ENCODE measurements at regions not wholly inside any gene's neighbourhood (a gene's known extent, or its start where the extent isn't known, plus 50 kb on each side); places are given as distances from the start of the nearest gene placed in this dataset.

DNA sequence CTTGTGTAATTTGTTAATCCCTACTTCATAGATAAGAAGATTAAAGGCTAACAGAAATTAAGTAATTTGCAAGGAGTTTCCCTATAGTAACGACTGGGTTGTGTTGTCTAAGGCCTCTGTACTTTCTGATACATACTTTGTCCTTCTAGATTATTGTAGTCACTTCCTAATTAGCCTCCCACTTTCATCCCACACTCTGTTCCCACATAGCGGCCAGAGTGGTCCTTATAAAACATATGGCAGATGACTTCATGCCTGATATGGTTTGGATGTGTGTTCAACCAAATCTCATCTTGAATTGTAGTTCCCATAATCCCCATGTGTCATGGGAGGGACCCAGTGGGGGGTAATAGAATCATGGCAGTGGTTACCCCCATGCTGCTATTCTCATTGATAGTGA, 120.5 kb upstream of the DAB1 start:
- TF ChIP-seq, protein P1, sequence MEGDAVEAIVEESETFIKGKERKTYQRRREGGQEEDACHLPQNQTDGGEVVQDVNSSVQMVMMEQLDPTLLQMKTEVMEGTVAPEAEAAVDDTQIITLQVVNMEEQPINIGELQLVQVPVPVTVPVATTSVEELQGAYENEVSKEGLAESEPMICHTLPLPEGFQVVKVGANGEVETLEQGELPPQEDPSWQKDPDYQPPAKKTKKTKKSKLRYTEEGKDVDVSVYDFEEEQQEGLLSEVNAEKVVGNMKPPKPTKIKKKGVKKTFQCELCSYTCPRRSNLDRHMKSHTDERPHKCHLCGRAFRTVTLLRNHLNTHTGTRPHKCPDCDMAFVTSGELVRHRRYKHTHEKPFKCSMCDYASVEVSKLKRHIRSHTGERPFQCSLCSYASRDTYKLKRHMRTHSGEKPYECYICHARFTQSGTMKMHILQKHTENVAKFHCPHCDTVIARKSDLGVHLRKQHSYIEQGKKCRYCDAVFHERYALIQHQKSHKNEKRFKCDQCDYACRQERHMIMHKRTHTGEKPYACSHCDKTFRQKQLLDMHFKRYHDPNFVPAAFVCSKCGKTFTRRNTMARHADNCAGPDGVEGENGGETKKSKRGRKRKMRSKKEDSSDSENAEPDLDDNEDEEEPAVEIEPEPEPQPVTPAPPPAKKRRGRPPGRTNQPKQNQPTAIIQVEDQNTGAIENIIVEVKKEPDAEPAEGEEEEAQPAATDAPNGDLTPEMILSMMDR (IDR thresholded peaks at IDR 0.05) = no peak
- TF ChIP-seq, protein P2, sequence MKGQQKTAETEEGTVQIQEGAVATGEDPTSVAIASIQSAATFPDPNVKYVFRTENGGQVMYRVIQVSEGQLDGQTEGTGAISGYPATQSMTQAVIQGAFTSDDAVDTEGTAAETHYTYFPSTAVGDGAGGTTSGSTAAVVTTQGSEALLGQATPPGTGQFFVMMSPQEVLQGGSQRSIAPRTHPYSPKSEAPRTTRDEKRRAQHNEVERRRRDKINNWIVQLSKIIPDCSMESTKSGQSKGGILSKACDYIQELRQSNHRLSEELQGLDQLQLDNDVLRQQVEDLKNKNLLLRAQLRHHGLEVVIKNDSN (IDR thresholded peaks at IDR 0.05; ENCODE audit: borderline replicate concordance, low read depth) = no peak
- TF ChIP-seq RAD21 (IDR thresholded peaks at IDR 0.05; ENCODE audit: low read length) = no peak
- no peak for TF ChIP-seq FOXM1 (IDR thresholded peaks at IDR 0.05; ENCODE audit: low read depth)
- TF ChIP-seq, protein P3, sequence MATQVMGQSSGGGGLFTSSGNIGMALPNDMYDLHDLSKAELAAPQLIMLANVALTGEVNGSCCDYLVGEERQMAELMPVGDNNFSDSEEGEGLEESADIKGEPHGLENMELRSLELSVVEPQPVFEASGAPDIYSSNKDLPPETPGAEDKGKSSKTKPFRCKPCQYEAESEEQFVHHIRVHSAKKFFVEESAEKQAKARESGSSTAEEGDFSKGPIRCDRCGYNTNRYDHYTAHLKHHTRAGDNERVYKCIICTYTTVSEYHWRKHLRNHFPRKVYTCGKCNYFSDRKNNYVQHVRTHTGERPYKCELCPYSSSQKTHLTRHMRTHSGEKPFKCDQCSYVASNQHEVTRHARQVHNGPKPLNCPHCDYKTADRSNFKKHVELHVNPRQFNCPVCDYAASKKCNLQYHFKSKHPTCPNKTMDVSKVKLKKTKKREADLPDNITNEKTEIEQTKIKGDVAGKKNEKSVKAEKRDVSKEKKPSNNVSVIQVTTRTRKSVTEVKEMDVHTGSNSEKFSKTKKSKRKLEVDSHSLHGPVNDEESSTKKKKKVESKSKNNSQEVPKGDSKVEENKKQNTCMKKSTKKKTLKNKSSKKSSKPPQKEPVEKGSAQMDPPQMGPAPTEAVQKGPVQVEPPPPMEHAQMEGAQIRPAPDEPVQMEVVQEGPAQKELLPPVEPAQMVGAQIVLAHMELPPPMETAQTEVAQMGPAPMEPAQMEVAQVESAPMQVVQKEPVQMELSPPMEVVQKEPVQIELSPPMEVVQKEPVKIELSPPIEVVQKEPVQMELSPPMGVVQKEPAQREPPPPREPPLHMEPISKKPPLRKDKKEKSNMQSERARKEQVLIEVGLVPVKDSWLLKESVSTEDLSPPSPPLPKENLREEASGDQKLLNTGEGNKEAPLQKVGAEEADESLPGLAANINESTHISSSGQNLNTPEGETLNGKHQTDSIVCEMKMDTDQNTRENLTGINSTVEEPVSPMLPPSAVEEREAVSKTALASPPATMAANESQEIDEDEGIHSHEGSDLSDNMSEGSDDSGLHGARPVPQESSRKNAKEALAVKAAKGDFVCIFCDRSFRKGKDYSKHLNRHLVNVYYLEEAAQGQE (IDR thresholded peaks at IDR 0.05; ENCODE audit: low read depth, low read length) = no peak
- TF ChIP-seq POLR2AphosphoS5 (IDR thresholded peaks at IDR 0.05; ENCODE audit: low read depth, low read length) = no peak
- TF ChIP-seq EP300 (IDR thresholded peaks at IDR 0.05; ENCODE audit: borderline replicate concordance in 1 of 2, low read depth in 1 of 2, low read length in 1 of 2) = no peak
- no peak for TF ChIP-seq JUND (IDR thresholded peaks at IDR 0.05)
- no peak for TF ChIP-seq TAF1 (IDR thresholded peaks at IDR 0.05; ENCODE audit: borderline replicate concordance, low read depth, low read length)
- TF ChIP-seq CHD2 (IDR thresholded peaks at IDR 0.05; ENCODE audit: low read length, partially characterized antibody) = no peak
- no peak for TF ChIP-seq RFX5 (IDR thresholded peaks at IDR 0.05; ENCODE audit: low read length)
- no peak for TF ChIP-seq SIN3A (IDR thresholded peaks at IDR 0.05; ENCODE audit: borderline replicate concordance, low read depth, low read length)
- TF ChIP-seq, protein P4, sequence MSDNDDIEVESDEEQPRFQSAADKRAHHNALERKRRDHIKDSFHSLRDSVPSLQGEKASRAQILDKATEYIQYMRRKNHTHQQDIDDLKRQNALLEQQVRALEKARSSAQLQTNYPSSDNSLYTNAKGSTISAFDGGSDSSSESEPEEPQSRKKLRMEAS (IDR thresholded peaks at IDR 0.05; ENCODE audit: low read depth) = no peak

Data from SK-N-SH (cell line).